Iris pigment epithelial cell (primary cell): ENCODE measurements at regions not wholly inside any gene's neighbourhood (a gene's known extent, or its start where the extent isn't known, plus 50 kb on each side); places are given as distances from the start of the nearest gene placed in this dataset.
"Not testable (repeated sequence)": the region's sequence is repeated elsewhere in the genome, so short reads cannot be mapped to it uniquely, and the experiment has no call there.

Experiments
- DNase-seq: peaks from one replicate; pipeline ENCODE4 v3.0.0-alpha.2; 2011; ENCODE audit warnings: low read depth

GRCh38 chr10:46749003-46749402 lies 162.2 kb upstream of the PTPN20 start:
- DNase-seq: not testable (repeated sequence)

GRCh38 chr10:46749470-46749869 lies 161.8 kb upstream of the PTPN20 start:
- DNase-seq: not testable (repeated sequence)

- DNase-seq: not testable (repeated sequence)
Measured at GRCh38 chr10:46753763-46754162, 157.5 kb upstream of the PTPN20 start.

- DNase-seq: not testable (repeated sequence)
Measured at GRCh38 chr10:46761471-46761870, 149.8 kb upstream of the PTPN20 start.

GRCh38 chr10:46768515-46769291 lies 142.5 kb upstream of the PTPN20 start:
- DNase-seq: not testable (repeated sequence)

GRCh38 chr10:46773178-46773896 lies 137.9 kb upstream of the PTPN20 start:
- not testable (repeated sequence) for DNase-seq

GRCh38 chr10:46773897-46774236 lies 137.4 kb upstream of the PTPN20 start:
- DNase-seq: not testable (repeated sequence)

GRCh38 chr10:46774366-46774765 lies 136.9 kb upstream of the PTPN20 start:
- not testable (repeated sequence) for DNase-seq

GRCh38 chr10:46774945-46775667 lies 136.1 kb upstream of the PTPN20 start:
- not testable (repeated sequence) for DNase-seq

- not testable (repeated sequence) for DNase-seq
Measured at GRCh38 chr10:46775668-46776059, 135.6 kb upstream of the PTPN20 start.

GRCh38 chr10:46779571-46779970 lies 131.7 kb upstream of the PTPN20 start:
- peak; percentile 10 for DNase-seq

- peak; percentile 28 for DNase-seq
Measured at GRCh38 chr10:46780164-46780563, 131.1 kb upstream of the PTPN20 start.

GRCh38 chr10:46781001-46781400 lies 130.2 kb upstream of the PTPN20 start:
- DNase-seq: not testable (repeated sequence)

- not testable (repeated sequence) for DNase-seq
Measured at GRCh38 chr10:46782001-46782874, 129.0 kb upstream of the PTPN20 start.

- DNase-seq: not testable (repeated sequence)
Measured at GRCh38 chr10:46784665-46785064, 126.6 kb upstream of the PTPN20 start.

GRCh38 chr10:46786125-46786517 lies 125.1 kb upstream of the PTPN20 start:
- not testable (repeated sequence) for DNase-seq

GRCh38 chr10:46786518-46787320 lies 124.5 kb upstream of the PTPN20 start:
- DNase-seq: peak; percentile 55

GRCh38 chr10:46787321-46787615 lies 124.0 kb upstream of the PTPN20 start:
- DNase-seq: peak; percentile 52

GRCh38 chr10:46792657-46793357 lies 118.4 kb upstream of the PTPN20 start:
- not testable (repeated sequence) for DNase-seq

GRCh38 chr10:46796351-46796750 lies 114.9 kb upstream of the PTPN20 start:
- DNase-seq: not testable (repeated sequence)
